ENCODE measurements at regions not wholly inside any gene's neighbourhood (a gene's known extent, or its start where the extent isn't known, plus 50 kb on each side); places are given as distances from the start of the nearest gene placed in this dataset.

DNA sequence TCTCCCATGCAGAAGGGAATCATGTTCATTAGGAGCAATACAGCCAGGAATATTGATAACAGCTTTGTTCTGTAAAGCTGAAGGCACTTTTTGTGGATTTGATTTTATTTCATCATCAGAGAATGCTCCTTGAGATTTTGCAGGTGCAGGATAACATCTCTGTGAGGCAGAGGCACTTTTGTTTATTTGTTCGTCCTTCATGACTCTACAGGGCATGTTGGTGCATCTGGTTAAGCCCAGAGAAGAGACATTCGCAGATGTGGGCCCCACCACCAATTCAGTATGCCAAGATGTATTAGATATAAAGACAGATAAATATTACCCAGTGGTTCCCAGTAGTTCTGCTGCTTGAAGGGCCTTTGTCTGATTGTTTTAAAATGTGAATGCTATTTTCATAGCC, 368.1 kb upstream of the SEMA6D start (continued):
- TF ChIP-seq MEF2B (IDR thresholded peaks at IDR 0.05; ENCODE audit: partially characterized antibody, poor library complexity, severe bottlenecking), result no peak

DNA sequence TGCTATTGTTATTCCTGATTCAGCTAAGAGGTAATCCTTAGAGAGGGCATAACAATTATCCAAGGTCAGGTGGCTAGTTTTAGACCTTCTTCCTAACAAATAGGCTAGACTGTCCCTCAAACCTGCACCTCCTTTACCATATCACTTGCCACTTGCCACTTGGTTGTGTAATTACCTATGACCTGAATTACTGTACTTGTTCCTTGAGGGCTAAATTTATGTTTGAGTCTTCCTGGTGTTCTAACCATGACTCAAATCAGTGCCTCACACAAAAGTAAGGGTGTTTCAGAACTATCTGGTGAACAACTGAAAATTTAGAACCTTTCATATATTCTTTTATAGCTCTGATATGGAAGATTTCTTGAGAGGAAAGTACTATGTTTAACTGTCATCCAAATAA, 365.8 kb upstream of the SEMA6D start:
- Histone ChIP-seq H3K9ac (ENCODE audit: control insufficient read depth, insufficient read depth, low read length) (no peak overlapping the region), H2AFZ (ENCODE audit: control insufficient read depth, low read depth, low read length) (no peak overlapping the region), H3K27ac (ENCODE audit: control insufficient read depth, insufficient read depth) (no peak overlapping the region), H3K79me2 (ENCODE audit: control insufficient read depth, insufficient read depth, low read length) (no peaks in the 10 kb centered on the region), H3K4me2 (ENCODE audit: control insufficient read depth, insufficient read depth) (no peak overlapping the region), H4K20me1 (ENCODE audit: control insufficient read depth, insufficient read depth) (no peaks in the 10 kb centered on the region), H3K4me3 (no peak overlapping the region), H3K36me3 (ENCODE audit: control insufficient read depth in 2 of 2, insufficient read depth in 2 of 2, low read length in 1 of 2) (no peaks in the 10 kb centered on the region), H3K9me3 (replicated peaks; ENCODE audit: control insufficient read depth, insufficient read depth, low read length) (no peaks in the 10 kb centered on the region), H3K27me3 (replicated peaks in 1 of 2; ENCODE audit: control insufficient read depth in 2 of 2, insufficient read depth in 2 of 2, low read length in 1 of 2) (no peaks in the 10 kb centered on the region), H3K4me1 (ENCODE audit: control insufficient read depth, insufficient read depth, low read length) (no peaks in the 10 kb centered on the region)
- intact Hi-C loops (cut with micrococcal nuclease; ENCODE audit: unreplicated experiment) (no loop called here), in situ Hi-C loops (cut with MboI) (no loop called here)
- ATAC-seq, result no peak
- ChIA-PET RAD21 (ENCODE audit: unreplicated experiment) (no interaction called here), SMC1A (ENCODE audit: uncharacterized antibody, unreplicated experiment) (interaction anchor here (0.7 kb wide), 1 partner anchor 132 kb away, joined by 4 read pairs; no protein-coding TSS in a partner anchor), CTCF (no interaction called here), POLR2A (no interaction called here)
- no TSS peak for BruUV-seq (replicated peaks)
- TF ChIP-seq NFYB (IDR thresholded peaks at IDR 0.05; ENCODE audit: insufficient read depth, low read depth, low read length) (no peak), RBBP5 (conservative IDR thresholded peaks at IDR 0.05) (no peak), HDAC2 (IDR thresholded peaks at IDR 0.05) (no peak), STAT1 (conservative IDR thresholded peaks at IDR 0.05) (no peak), ESRRA (IDR thresholded peaks at IDR 0.05; ENCODE audit: low read length) (no peak)
- TF ChIP-seq, protein P1, sequence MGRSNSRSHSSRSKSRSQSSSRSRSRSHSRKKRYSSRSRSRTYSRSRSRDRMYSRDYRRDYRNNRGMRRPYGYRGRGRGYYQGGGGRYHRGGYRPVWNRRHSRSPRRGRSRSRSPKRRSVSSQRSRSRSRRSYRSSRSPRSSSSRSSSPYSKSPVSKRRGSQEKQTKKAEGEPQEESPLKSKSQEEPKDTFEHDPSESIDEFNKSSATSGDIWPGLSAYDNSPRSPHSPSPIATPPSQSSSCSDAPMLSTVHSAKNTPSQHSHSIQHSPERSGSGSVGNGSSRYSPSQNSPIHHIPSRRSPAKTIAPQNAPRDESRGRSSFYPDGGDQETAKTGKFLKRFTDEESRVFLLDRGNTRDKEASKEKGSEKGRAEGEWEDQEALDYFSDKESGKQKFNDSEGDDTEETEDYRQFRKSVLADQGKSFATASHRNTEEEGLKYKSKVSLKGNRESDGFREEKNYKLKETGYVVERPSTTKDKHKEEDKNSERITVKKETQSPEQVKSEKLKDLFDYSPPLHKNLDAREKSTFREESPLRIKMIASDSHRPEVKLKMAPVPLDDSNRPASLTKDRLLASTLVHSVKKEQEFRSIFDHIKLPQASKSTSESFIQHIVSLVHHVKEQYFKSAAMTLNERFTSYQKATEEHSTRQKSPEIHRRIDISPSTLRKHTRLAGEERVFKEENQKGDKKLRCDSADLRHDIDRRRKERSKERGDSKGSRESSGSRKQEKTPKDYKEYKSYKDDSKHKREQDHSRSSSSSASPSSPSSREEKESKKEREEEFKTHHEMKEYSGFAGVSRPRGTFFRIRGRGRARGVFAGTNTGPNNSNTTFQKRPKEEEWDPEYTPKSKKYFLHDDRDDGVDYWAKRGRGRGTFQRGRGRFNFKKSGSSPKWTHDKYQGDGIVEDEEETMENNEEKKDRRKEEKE (IDR thresholded peaks at IDR 0.05), result no peak
- no peak for FAIRE-seq
- DNase-seq (ENCODE audit: low read depth, low spot score), result no peak

All from GM12878 (cell line).